CD4-positive, alpha-beta memory T cell (primary cell): ENCODE measurements at regions not wholly inside any gene's neighbourhood (a gene's known extent, or its start where the extent isn't known, plus 50 kb on each side); places are given as distances from the start of the nearest gene placed in this dataset.

Experiments used
- CTCF ChIA-PET: fragments of 350-600 bp; sonication (Branson Sonifier 250); formaldehyde crosslinking; loops from one replicate; lab custom pipeline; 2021; ENCODE audit warnings: inconsistent platforms; ENCODE audit not compliant: partially characterized antibody; lab: Charles Lee
- POLR2A ChIA-PET: fragments of 350-600 bp; sonication (Branson Sonifier 250); formaldehyde crosslinking; loops from one replicate; lab custom pipeline; 2021; ENCODE audit not compliant: partially characterized antibody; lab: Charles Lee
- DNase-seq, 5 donors: peaks; one replicate each; pipeline versions ENCODE4 v3.0.0 to v3.0.0-alpha.2; 2020 to 2022; ENCODE audit warnings: mixed read lengths in 1 of 5
- H3K27ac ChIP-seq: one replicate; pipeline ENCODE4 v1.7.0; 2013; ENCODE audit warnings: low read depth, low read length
- H3K27me3 ChIP-seq: 2 replicates; pipeline ENCODE4 v1.7.0; 2013; ENCODE audit warnings: mild to moderate bottlenecking, low read length, moderate library complexity; ENCODE audit not compliant: insufficient read depth
- H3K36me3 ChIP-seq: 2 replicates; pipeline ENCODE4 v1.7.0; 2013; ENCODE audit warnings: mild to moderate bottlenecking, low read length, moderate library complexity; ENCODE audit not compliant: insufficient read depth
- H3K4me1 ChIP-seq: 2 replicates; pipeline ENCODE4 v1.7.0; 2013; ENCODE audit warnings: mild to moderate bottlenecking, low read length, moderate library complexity; ENCODE audit not compliant: insufficient read depth
- H3K4me3 ChIP-seq, 2 donors: one replicate each; pipeline ENCODE4 v1.7.0; 2013; ENCODE audit warnings: low read length in 2 of 2, mild to moderate bottlenecking in 1 of 2
- H3K9me3 ChIP-seq, 2 donors: one replicate each; pipeline ENCODE4 v1.7.0; 2013; ENCODE audit warnings: low read length in 2 of 2, control low read depth in 1 of 2; ENCODE audit not compliant: control insufficient read depth in 1 of 2
- H3K27ac Mint-ChIP-seq, 7 donors: one replicate each; pipeline ENCODE4 v1.8.0; 2020 to 2021; ENCODE audit warnings: mixed read lengths in 7 of 7, mild to moderate bottlenecking in 6 of 7, inconsistent platforms in 3 of 7, moderate library complexity in 3 of 7
- H3K27me3 Mint-ChIP-seq, 2 donors: one replicate each; pipeline ENCODE4 v1.8.0; 2020 to 2021; ENCODE audit warnings: mixed read lengths in 2 of 2
- H3K36me3 Mint-ChIP-seq, 2 donors: one replicate each; pipeline ENCODE4 v1.8.0; 2020 to 2021; ENCODE audit warnings: mixed read lengths in 2 of 2, inconsistent platforms in 1 of 2, mild to moderate bottlenecking in 1 of 2
- H3K4me1 Mint-ChIP-seq, 4 donors: one replicate each; pipeline ENCODE4 v1.8.0; 2020 to 2021; ENCODE audit warnings: mixed read lengths in 4 of 4, mild to moderate bottlenecking in 1 of 4
- H3K4me3 Mint-ChIP-seq, 8 donors: one replicate each; pipeline ENCODE4 v1.8.0; 2020 to 2021; ENCODE audit warnings: mixed read lengths in 8 of 8, mild to moderate bottlenecking in 7 of 8, moderate library complexity in 6 of 8, inconsistent platforms in 3 of 8
- H3K9me3 Mint-ChIP-seq, 8 donors: one replicate each; pipeline ENCODE4 v1.8.0; 2020 to 2021; ENCODE audit warnings: mixed read lengths in 8 of 8, mild to moderate bottlenecking in 5 of 8, inconsistent platforms in 3 of 8, moderate library complexity in 1 of 8
- intact Hi-C: fragments of 100-400 bp; cut with micrococcal nuclease; formaldehyde crosslinking; loops from one replicate; pipeline ENCODE4 v1.15.1; 2023

DNA sequence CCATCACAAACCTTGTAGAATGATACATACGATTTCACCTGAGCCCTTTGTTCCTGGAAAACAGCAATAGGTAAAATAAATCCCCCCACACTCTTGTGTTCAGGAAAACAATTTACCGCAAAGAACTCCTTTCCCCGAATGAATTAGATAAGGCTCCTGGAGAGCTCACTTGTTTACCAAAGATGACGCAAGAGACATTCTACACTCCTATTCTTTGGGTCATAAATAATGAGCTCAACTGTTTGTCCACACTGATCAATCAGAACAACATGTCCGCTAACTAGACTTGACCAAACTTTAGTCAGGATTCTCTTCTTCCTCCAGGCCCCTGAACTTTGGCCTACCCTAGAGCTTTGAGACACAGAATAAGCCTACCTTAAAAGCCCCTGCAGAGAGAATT is 271.9 kb upstream of the OPRM1 start:
- H3K9me3 Mint-ChIP-seq, result peaks cover 0 to 4% (median 0%) of the 10 kb centered on the region in 8 donors
- H3K4me3 Mint-ChIP-seq, result no peak overlapping the region
- H3K27ac ChIP-seq, result no peak overlapping the region
- H3K36me3 Mint-ChIP-seq, result no peaks in the 10 kb centered on the region
- no peak for DNase-seq
- H3K9me3 ChIP-seq, result no peaks in the 10 kb centered on the region
- H3K27me3 Mint-ChIP-seq, result no peaks in the 10 kb centered on the region
- no peaks in the 10 kb centered on the region for H3K4me1 Mint-ChIP-seq
- no peaks in the 10 kb centered on the region for H3K4me1 ChIP-seq
- H3K27ac Mint-ChIP-seq, result no peak overlapping the region
- intact Hi-C loops, result no loop called here
- no peak overlapping the region for H3K4me3 ChIP-seq
- POLR2A ChIA-PET, result no interaction called here
- H3K27me3 ChIP-seq, result no peaks in the 10 kb centered on the region
- H3K36me3 ChIP-seq, result no peaks in the 10 kb centered on the region
- CTCF ChIA-PET, result no interaction called here

DNA sequence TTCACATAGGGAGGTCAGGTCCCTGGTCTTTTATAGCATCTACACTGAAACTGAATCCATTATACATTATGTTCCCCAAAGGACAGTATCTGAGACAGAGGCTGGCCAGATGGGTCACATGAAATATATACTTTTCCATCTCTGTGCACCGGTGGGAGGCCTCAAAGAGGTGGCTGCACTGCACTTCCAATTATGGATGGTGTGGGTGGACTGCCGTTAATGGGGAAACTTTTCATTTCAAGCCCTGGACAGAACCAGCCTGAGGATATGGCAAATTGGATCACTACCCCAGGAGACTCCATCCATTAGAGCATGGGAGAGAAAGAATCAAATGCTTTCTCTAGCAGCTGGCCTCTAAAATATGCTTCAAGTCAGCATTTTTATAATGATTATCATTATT is 280.5 kb upstream of the OPRM1 start:
- H3K4me3 Mint-ChIP-seq, result no peak overlapping the region
- no peaks in the 10 kb centered on the region for H3K36me3 ChIP-seq
- no peak overlapping the region for H3K4me3 ChIP-seq
- CTCF ChIA-PET, result no interaction called here
- H3K27ac ChIP-seq, result no peak overlapping the region
- H3K9me3 Mint-ChIP-seq, result peaks cover 0 to 3% (median 0%) of the 10 kb centered on the region in 8 donors
- no peaks in the 10 kb centered on the region for H3K4me1 ChIP-seq
- POLR2A ChIA-PET, result no interaction called here
- no peaks in the 10 kb centered on the region for H3K9me3 ChIP-seq
- no peak for DNase-seq
- H3K27ac Mint-ChIP-seq, result no peak overlapping the region
- H3K36me3 Mint-ChIP-seq, result no peaks in the 10 kb centered on the region
- intact Hi-C loops, result no loop called here
- H3K27me3 Mint-ChIP-seq, result no peaks in the 10 kb centered on the region
- no peaks in the 10 kb centered on the region for H3K27me3 ChIP-seq
- H3K4me1 Mint-ChIP-seq, result no peaks in the 10 kb centered on the region

DNA sequence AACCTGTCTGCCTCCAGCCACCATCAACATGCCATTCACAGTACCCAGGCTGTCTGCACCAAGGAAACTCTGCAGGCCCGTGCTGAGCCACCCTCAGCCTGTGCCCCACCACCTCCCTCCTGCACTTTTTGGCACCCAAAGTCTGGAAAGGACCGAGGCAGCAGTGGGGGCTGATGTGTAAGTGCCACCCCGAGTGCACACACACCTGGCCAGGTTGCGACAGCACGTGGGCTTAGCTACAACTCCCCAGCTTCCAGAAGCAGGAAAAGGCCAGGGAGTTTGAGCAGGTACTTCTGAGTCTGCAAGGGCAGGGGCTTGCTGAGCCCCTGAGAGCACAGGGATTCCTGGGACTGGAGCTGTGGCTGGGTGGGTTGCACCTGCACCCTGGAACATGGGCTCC is 303.3 kb upstream of the OPRM1 start:
- H3K9me3 Mint-ChIP-seq, result peaks cover 0 to 10% (median 1%) of the 10 kb centered on the region in 8 donors
- intact Hi-C loops, result no loop called here
- no peaks in the 10 kb centered on the region for H3K27me3 ChIP-seq
- no peaks in the 10 kb centered on the region for H3K36me3 ChIP-seq
- no peaks in the 10 kb centered on the region for H3K4me1 ChIP-seq
- H3K27ac ChIP-seq, result no peak overlapping the region
- ChIA-PET CTCF (no interaction called here), POLR2A (no interaction called here)
- H3K27me3 Mint-ChIP-seq, result no peaks in the 10 kb centered on the region
- DNase-seq, result no peak
- H3K36me3 Mint-ChIP-seq, result no peaks in the 10 kb centered on the region
- H3K27ac Mint-ChIP-seq, result no peak overlapping the region
- H3K4me3 Mint-ChIP-seq, result no peak overlapping the region
- H3K4me3 ChIP-seq, result no peak overlapping the region
- H3K4me1 Mint-ChIP-seq, result no peaks in the 10 kb centered on the region
- no peaks in the 10 kb centered on the region for H3K9me3 ChIP-seq

DNA sequence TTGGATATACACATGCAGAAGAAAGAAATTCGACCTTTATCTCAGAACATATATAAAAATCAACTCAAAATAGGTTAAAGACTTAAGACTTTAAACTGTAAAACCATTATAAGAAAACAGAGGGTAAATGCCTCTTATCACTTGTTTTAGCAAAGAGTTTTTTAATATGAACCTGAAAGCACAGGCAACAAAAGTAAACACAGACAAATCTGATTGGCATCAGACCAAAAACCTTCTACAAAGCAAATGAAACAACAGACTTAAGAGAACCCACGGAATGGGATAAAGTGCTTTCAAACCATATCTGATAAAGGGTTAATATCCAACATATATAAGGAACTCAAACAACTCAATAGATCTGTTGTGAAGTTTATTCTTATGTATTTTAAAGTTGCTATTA is 309.9 kb upstream of the OPRM1 start:
- Mint-ChIP-seq H3K36me3 (no peaks in the 10 kb centered on the region), H3K4me1 (no peaks in the 10 kb centered on the region), H3K9me3 (peaks cover 0 to 6% (median 0%) of the 10 kb centered on the region in 8 donors), H3K4me3 (no peak overlapping the region), H3K27ac (no peak overlapping the region), H3K27me3 (no peaks in the 10 kb centered on the region)
- intact Hi-C loops, result no loop called here
- Histone ChIP-seq H3K27ac (no peak overlapping the region), H3K27me3 (no peaks in the 10 kb centered on the region), H3K4me1 (no peaks in the 10 kb centered on the region), H3K9me3 (no peaks in the 10 kb centered on the region), H3K36me3 (no peaks in the 10 kb centered on the region), H3K4me3 (no peak overlapping the region)
- no peak for DNase-seq
- ChIA-PET POLR2A (no interaction called here), CTCF (no interaction called here)

- Histone ChIP-seq H3K4me1 (no peaks in the 10 kb centered on the region), H3K9me3 (no peaks in the 10 kb centered on the region), H3K27me3 (no peaks in the 10 kb centered on the region), H3K27ac (no peak overlapping the region), H3K4me3 (no peak overlapping the region), H3K36me3 (no peaks in the 10 kb centered on the region)
- ChIA-PET POLR2A (no interaction called here), CTCF (no interaction called here)
- Mint-ChIP-seq H3K9me3 (peaks cover 0 to 6% (median 0%) of the 10 kb centered on the region in 8 donors), H3K36me3 (no peaks in the 10 kb centered on the region), H3K4me3 (no peak overlapping the region), H3K4me1 (no peaks in the 10 kb centered on the region), H3K27me3 (no peaks in the 10 kb centered on the region), H3K27ac (no peak overlapping the region)
- DNase-seq, result no peak
- intact Hi-C loops, result no loop called here
Measured at GRCh38 chr6:153727885-153728284, 311.2 kb upstream of the OPRM1 start.

- Mint-ChIP-seq H3K4me3 (no peak overlapping the region), H3K36me3 (no peaks in the 10 kb centered on the region), H3K4me1 (no peaks in the 10 kb centered on the region), H3K9me3 (peaks cover 0 to 2% (median 0%) of the 10 kb centered on the region in 8 donors), H3K27ac (no peak overlapping the region), H3K27me3 (no peaks in the 10 kb centered on the region)
- intact Hi-C loops, result no loop called here
- no peak for DNase-seq
- H3K36me3 ChIP-seq, result no peaks in the 10 kb centered on the region
- no peaks in the 10 kb centered on the region for H3K9me3 ChIP-seq
- no peaks in the 10 kb centered on the region for H3K27me3 ChIP-seq
- no peaks in the 10 kb centered on the region for H3K4me1 ChIP-seq
- ChIA-PET POLR2A (no interaction called here), CTCF (no interaction called here)
- H3K27ac ChIP-seq, result no peak overlapping the region
- H3K4me3 ChIP-seq, result no peak overlapping the region
Measured at GRCh38 chr6:153725456-153725855, 313.6 kb upstream of the OPRM1 start.

DNA sequence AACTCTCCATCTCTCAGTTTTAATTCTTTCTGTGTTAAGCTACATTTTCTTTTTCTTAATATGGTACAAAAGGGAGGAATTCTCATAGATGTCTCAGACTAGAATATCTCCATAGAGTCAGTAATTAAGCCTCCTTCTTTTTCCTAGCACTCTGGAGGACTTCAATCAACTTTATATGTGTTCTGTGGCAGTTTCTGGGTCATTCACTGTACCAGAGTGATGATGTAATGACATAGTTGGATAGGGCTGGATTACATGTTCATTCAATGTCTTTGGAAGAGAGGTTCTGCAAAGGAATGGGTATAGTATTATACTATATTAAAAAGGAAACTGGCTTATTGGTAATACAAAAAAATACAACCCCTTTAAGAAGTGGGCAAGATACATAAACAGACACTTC is 318.3 kb upstream of the OPRM1 start:
- POLR2A ChIA-PET, result no interaction called here
- no peaks in the 10 kb centered on the region for H3K27me3 Mint-ChIP-seq

GRCh38 chr6:153705429-153705828 is 333.6 kb upstream of the OPRM1 start:
- no peaks in the 10 kb centered on the region for H3K36me3 ChIP-seq
- DNase-seq, result no peak

More for the DNA sequence above, 318.3 kb upstream of the OPRM1 start:
- CTCF ChIA-PET, result no interaction called here
- Mint-ChIP-seq H3K27ac (no peak overlapping the region), H3K4me1 (no peaks in the 10 kb centered on the region), H3K36me3 (no peaks in the 10 kb centered on the region), H3K9me3 (peaks cover 0 to 2% (median 0%) of the 10 kb centered on the region in 8 donors), H3K4me3 (no peak overlapping the region)
- H3K4me3 ChIP-seq, result no peak overlapping the region
- H3K36me3 ChIP-seq, result no peaks in the 10 kb centered on the region
- H3K9me3 ChIP-seq, result no peaks in the 10 kb centered on the region
- DNase-seq, result no peak
- no peak overlapping the region for H3K27ac ChIP-seq
- H3K4me1 ChIP-seq, result no peaks in the 10 kb centered on the region
- H3K27me3 ChIP-seq, result no peaks in the 10 kb centered on the region
- intact Hi-C loops, result no loop called here

More at GRCh38 chr6:153705429-153705828, 333.6 kb upstream of the OPRM1 start:
- POLR2A ChIA-PET, result no interaction called here
- Mint-ChIP-seq H3K36me3 (no peaks in the 10 kb centered on the region), H3K27me3 (no peaks in the 10 kb centered on the region), H3K4me3 (no peak overlapping the region), H3K9me3 (peaks cover 0 to 23% (median 5%) of the 10 kb centered on the region in 8 donors), H3K4me1 (no peaks in the 10 kb centered on the region), H3K27ac (no peak overlapping the region)
- H3K27me3 ChIP-seq, result no peaks in the 10 kb centered on the region
- H3K27ac ChIP-seq, result no peak overlapping the region
- no peaks in the 10 kb centered on the region for H3K9me3 ChIP-seq
- no peaks in the 10 kb centered on the region for H3K4me1 ChIP-seq
- no peak overlapping the region for H3K4me3 ChIP-seq
- intact Hi-C loops, result no loop called here
- CTCF ChIA-PET, result no interaction called here
